ENCODE measurements at regions not wholly inside any gene's neighbourhood (a gene's known extent, or its start where the extent isn't known, plus 50 kb on each side); places are given as distances from the start of the nearest gene placed in this dataset.
"Not testable (repeated sequence)": the region's sequence is repeated elsewhere in the genome, so short reads cannot be mapped to it uniquely, and the experiment has no call there.

DNA sequence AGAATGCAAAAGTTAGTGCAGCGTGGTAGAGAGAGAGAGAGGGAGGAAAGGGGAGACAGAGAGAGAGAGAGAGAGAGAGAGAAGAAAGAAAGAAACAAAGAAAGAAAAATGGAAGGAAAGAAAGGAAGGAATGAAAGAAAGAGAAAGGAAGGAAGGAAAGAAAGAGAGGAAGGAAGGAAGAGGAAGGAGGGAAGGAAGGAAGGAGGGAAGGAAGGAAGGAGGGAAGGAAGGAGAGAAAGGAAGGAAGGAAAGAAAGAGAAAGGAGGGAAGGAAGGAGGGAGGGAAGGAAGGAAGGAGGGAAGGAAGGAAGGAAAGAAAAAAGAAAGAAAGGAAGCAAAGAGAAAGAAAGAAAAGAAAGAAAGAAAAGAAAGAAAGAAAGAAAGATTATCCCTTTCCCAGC is 209.8 kb upstream of the MYO3A start:
- DNase-seq, result no peak

DNA sequence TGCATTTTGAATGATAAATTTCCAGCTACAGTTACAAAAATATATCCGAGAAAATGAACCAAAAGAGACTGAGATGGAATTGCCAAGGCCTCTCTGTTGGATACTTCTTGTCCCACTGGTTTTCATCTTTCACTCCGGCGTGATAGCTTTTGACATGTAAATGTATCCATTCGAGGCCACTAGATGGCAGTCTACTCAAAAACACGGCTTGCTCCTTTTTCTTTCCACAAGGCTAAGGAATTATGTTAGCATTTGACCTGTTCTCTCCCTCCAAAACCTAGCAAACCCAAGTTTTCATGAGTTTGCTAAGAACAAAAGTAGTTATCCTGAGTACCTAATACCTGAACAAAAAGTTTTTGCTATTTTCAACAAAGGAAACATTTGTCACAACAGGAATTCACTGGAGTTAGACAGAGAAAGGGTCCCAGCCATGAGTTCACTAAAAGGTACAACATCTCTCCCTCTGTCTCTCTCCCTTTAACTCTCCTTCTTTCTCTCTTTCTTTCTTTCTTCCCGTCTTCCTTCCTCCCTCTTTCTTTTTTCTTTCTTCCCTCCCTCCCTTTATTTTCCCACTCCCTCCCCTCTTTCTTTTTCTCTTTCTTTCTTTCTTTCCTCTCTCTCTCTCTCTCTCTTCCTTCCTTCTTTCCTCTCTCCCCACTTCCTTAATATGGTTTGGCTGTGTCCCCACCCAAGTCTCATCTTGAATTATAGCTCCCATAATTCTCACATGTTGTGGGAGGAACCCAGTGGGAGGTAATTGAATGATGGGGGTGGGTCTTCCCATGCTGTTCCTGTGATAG is 207.9 kb upstream of the MYO3A start:
- DNase-seq, result peak; percentile 49

DNA sequence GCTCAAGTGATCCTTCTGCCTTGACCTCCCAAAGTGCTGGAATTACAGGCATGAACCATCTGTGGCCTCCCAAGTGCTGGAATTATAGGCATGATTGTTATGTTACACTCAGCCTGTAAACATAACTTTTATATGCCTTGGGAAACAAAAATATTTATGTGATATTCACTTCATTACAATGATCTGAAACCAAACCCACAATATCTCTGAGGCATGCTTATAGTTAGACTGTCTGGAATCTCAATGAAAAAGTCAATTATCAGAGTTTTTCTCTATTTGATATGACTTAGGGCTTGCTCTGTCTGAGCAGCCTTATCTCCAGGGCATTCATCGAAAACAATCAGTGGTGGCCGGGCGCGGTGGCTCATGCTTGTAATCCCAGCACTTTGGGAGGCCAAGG is 195.3 kb upstream of the MYO3A start:
- no peak for DNase-seq

- DNase-seq, result no peak
Measured at GRCh38 chr10:25743832-25744231, 190.2 kb upstream of the MYO3A start.

DNA sequence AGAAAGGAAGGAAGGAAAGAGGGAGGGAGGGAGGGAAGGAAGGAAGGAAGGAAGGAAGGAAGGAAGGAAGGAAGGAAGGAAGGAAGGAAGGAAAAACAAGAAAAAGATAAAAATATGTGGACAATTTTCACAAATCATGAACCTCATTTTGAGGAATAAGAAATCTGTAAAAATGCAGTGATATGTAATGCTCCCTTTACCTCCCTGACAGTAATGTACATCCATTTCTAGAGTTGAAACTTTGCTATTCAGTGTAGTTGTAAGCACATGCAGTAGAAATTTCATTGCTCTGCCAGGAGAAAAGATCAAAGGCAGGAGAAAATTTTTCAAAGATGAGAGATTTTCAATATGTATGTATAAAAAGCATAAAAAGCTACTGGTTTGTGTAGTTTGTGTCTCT is 189.5 kb upstream of the MYO3A start:
- DNase-seq, result no peak

GRCh38 chr10:25745976-25746375 is 188.1 kb upstream of the MYO3A start:
- DNase-seq, result no peak

- no peak for DNase-seq
Measured at GRCh38 chr10:25747084-25747483, 186.9 kb upstream of the MYO3A start.

- no peak for DNase-seq
Measured at GRCh38 chr10:25748509-25748908, 185.5 kb upstream of the MYO3A start.

GRCh38 chr10:25753776-25754175 is 180.3 kb upstream of the MYO3A start:
- no peak for DNase-seq

DNA sequence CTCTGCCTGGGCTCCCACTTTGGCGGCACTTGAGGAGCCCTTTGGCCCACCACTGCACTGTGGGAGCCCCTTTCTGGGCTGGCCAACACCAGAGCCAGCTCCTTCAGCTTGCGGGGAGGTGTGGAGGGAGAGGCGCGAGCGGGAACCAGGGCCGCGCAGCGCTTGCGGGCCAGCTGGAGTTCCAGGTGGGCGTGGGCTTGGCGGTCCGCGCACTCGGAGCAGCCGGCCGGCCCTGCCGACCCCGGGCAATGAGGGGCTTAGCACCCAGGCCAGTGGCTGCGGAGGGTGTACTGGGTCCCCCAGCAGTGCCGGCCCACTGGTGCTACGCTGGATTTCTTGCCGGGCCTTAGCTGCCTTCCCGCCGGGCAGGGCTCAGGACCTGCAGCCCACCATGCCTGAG is 178.2 kb upstream of the MYO3A start:
- DNase-seq, result not testable (repeated sequence)

DNA sequence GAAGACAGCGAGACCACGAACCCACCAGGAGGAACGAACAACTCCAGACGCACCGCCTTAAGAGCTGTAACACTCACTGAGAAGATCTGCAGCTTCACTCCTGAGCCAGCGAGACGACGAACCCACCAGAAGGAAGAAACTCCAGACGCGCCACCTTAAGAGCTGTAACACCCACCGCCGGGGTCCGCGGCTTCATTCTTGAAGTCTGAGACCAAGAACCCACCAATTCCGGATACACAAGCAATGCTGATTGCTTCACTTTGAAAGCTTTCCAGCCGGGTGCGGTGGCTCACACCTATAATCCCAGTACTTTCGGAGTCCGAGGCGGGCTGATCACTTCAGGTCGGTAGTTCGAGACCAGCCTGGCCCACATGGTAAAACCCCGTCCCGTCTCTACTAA is 177.2 kb upstream of the MYO3A start:
- DNase-seq, result no peak

- peak; percentile 1 for DNase-seq
Measured at GRCh38 chr10:25758041-25758457, 176.0 kb upstream of the MYO3A start.

DNA sequence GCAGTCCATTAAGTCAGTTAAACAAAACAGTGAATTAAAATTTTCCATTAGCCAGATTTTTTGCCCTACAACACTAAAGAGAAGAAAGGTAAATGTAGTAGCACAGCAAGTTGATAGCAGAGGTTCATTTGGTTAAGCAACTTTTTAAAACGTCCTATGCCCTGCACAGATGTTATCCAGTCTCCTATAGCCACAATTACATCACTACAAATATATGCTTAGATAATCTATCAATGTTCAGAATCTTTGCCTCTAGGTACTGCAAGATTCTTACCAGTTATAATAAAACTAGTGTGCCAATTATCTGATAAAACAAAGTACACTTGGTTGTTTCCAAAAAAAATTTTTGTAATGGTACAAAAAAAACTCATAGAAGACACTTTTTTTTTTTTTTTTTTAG is 175.5 kb upstream of the MYO3A start:
- no peak for DNase-seq

DNA sequence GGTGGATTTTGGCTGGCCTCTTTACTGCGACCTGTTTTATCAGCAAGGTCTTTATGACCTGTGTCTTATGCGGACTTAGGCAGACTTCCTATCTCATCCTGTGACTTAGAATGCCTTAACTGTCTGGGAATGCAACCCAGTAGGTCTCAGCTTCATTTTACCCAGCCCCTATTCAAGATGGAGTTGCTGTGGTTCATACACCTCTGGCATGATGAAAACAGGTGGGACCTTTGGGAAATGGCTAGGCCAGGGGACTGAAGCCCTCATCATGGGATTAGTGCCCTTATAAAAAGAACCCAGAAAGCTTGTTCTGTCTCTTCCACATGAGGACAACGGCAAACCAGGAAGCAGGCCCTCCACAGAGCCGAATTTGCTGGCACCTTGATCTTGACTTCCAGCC is 172.1 kb upstream of the MYO3A start:
- DNase-seq, result no peak

GRCh38 chr10:25766213-25766612 is 167.8 kb upstream of the MYO3A start:
- no peak for DNase-seq

GRCh38 chr10:25766687-25767221 is 167.3 kb upstream of the MYO3A start:
- DNase-seq, result no peak

DNA sequence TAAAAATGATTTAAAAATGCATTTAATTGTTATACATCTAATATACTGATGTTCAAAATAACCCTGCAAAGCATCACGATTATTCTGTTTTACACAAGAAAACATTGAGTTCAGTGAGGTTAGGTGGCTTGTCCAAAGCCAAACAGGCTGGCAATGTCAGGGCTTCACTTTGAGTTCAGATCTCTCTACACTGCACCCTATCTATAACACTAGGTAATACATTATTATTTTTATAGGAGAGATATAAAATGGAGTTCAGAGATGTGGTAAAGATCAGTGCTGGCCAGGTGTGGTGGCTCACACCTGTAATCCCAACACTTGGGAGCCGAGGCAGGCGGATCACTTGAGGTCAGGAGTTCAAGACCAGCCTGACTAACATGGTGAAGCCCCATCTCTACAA is 165.9 kb upstream of the MYO3A start:
- no peak for DNase-seq

- no peak for DNase-seq
Measured at GRCh38 chr10:25778646-25779045, 155.4 kb upstream of the MYO3A start.

GRCh38 chr10:25786161-25786560 is 147.9 kb upstream of the MYO3A start:
- no peak for DNase-seq

- DNase-seq, result no peak
Measured at GRCh38 chr10:25786899-25787298, 147.1 kb upstream of the MYO3A start.

- DNase-seq, result no peak
Measured at GRCh38 chr10:25797888-25798429, 136.1 kb upstream of the MYO3A start.

GRCh38 chr10:25804505-25804904 is 129.5 kb upstream of the MYO3A start:
- DNase-seq, result no peak

GRCh38 chr10:25805986-25806385 is 128.0 kb upstream of the MYO3A start:
- no peak for DNase-seq

- no peak for DNase-seq
Measured at GRCh38 chr10:25808372-25808771, 125.7 kb upstream of the MYO3A start.
